ENCODE measurements at regions not wholly inside any gene's neighbourhood (a gene's known extent, or its start where the extent isn't known, plus 50 kb on each side); places are given as distances from the start of the nearest gene placed in this dataset.

DNA sequence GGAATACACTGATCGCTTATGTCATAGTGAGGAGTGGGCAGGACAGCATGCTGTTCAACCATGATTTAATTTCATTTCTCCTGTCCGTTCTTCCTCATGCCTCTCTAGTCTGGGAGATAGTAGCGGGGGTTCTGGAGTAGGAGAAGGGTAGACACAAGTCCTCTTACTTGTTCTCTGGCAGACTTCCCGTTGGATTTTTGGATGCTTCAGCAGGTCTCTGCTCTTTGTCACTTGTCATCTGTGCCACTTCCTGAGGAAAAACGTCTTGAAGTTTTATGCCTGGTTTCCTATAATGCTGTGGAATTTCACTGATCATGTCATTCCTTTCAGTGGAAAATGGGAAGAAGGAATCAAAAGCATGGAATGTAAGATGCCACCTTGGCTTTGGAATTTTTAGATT, 154.7 kb downstream of the GATB start:
- no peak for DNase-seq (ENCODE audit: low read depth)

DNA sequence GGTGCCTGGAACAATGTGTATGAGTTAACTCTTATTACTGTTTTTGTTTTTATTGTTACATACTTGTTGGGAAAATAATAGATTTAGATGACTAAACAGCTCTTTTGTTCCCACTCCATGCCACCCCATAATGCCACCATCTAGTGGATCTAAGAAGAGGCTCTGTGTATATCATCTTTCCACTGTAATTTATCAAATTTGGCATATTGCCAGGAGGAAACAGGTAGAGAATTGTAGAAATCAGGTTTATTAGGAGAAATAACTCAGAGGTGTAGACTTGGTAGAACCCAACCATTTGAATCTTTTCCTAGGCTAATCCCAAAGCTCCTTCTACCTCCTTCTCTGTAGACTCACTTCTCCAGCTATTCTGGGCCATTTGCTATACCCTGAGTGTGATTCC, 150.6 kb downstream of the GATB start:
- no peak for DNase-seq (ENCODE audit: low read depth)

DNA sequence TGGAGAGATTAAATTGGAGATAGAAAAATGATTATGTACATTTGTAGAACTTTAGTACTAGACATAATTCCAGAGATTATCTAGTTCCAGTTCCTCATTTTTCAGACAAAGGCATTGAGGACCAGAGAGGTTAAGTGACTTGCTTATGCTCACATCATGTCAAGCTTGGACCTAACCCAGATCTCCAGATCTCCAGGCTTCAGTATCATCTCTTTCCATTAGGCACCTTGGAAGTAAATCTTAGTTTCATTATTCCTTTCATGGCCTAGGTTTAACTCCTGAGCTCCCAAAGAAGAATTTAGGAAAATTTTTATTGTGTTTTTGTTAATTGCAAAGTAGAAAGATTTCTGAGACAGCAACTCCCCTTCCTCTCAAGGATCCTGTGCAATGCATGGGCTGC, 148.8 kb downstream of the GATB start:
- no peak for DNase-seq (ENCODE audit: low read depth)

DNA sequence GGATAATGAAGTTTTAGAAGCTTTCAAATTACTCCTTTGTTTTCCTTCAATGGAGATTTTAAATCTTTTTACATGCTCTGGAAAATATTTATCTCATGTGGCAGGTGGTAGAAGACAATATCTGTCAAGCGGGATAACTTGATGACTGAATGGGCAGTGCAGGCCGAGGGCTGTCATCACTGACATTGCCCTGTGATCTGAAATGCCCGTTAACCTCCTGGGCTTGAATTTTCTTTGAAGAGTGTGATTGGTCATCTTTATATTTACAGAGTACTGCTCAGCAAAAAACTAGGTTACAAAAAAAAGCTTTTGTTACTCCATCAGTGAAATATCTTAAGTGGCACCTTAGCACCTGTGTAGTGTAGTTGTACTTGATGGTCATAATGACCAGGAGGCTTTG, 147.5 kb downstream of the GATB start:
- DNase-seq (ENCODE audit: low read depth) = no peak

DNA sequence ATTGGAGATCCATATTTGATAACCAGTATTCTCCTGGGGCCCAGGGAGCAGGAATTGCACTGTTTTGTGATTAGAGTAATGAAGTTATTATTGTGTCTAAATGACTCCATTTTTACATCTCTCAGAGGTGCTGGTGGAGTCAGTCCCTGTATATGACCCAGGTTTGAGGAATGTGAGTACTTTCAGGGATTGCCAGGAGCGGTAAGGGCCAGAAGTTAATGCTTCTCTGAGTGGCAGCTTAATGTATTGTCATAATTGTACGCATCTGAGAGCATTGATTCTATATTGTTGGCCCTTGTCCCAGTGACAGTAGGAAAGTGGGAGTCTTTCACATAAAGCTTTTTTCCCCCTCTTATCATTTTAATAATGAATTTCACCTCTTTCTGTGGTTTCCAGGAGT, 146.2 kb downstream of the GATB start:
- DNase-seq (ENCODE audit: low read depth) = no peak

DNA sequence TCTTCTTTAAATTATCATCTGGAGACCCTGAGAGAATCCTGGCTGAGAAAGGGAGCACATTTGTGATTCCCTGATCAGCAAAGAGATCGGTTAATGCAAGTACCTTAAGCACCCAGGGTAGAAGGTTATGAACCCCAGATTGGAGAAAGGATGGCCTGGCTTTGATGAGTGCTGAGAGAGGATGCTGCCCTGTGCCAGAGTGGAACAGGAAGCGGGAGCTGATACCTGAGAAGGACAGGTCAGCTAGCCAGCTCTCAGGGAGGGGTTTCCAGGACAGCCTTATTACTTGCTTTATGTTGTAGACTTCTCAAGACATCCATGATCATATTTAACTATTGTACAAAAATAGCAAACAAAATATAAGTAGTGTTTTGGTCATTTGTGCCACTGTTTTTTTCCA, 141.9 kb downstream of the GATB start:
- DNase-seq (ENCODE audit: low read depth) = no peak

DNA sequence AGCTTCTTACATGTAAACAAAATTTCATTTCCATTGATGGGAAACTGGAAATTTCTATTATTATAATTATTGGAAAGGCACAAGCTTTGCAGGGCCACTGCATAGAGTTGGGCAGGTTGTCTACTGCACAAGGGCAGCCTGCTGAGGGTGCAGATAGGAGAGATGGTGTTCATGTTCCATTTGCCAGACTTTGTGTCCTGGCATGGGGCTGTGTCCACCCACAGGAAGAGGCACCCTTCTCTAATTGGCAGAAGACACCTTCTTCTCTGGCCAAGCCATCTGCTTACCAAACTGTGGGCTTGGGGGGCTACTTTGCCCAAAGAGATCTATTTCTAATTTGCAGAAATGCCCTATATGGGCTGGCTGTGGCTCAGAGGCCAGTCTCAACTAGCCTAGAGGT, 140.7 kb downstream of the GATB start:
- no peak for DNase-seq (ENCODE audit: low read depth)
